ENCODE measurements at regions not wholly inside any gene's neighbourhood (a gene's known extent, or its start where the extent isn't known, plus 50 kb on each side); places are given as distances from the start of the nearest gene placed in this dataset.

- DNase-seq (ENCODE audit: low spot score) = peak; percentile 81
Observed at GRCh38 chr17:72578817-72579470, 458.1 kb downstream of the SOX9 start.

DNA sequence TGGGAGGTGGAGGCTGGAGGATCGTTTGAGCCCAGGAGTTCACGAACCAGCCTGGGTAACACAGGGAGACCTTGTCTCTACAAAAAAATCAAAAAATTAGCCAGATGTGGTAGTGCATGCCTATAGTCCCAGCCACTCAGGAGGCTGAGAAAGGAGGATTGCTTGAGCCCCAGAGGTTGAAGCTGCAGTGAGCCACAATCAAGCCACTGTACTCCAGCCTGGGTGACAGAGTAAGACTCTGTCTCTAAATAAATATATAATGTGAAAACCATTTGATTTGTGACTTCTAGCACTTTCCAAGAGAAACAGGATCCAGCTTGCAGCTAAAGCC, 459.1 kb downstream of the SOX9 start:
- no peak for DNase-seq (ENCODE audit: low spot score)

DNA sequence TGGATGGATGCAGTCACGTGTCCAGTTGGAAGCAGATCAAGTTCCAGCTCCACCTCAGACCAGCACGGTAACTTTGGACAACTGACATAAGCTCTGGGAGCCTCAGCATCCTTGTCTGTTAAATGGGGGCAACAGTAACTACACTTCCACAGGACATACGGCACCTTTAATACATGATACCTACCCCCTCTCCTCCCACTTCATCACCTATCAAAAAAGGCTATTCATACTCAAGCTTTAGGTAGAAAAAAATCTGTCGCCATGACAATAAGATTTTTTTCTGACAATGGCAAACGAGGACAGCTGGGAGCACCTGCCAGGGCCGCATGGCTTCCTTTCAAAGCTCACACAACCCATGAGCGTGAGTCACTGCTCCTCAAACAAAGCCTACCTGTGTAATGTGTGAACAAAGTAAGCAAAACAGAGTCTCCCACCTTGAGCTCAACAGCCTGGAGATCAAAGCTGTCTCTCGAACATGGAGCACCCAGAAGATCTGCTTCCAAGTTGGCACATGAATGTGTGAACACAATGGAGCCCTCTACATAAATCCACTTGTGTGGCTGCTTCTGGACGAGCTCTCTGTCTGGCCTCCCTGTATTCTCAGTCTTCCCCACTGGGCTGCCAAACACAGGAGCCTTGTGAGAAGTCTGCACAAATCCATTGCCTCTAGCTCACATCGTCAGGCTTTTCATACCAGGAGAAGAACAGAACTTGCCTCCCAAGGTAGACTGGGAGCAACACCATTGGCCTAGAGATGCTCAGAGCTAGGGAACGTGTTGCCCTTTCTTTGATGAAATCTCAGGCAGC, 459.7 kb downstream of the SOX9 start:
- peak; percentile 40 for DNase-seq (ENCODE audit: low spot score)

- DNase-seq (ENCODE audit: low spot score) = no peak
Observed at GRCh38 chr17:72587156-72587555, 466.3 kb downstream of the SOX9 start.

- no peak for DNase-seq (ENCODE audit: low spot score)
Observed at GRCh38 chr17:72587773-72588511, 467.1 kb downstream of the SOX9 start.

- no peak for DNase-seq (ENCODE audit: low spot score)
Observed at GRCh38 chr17:72588561-72588960, 467.7 kb downstream of the SOX9 start.

DNA sequence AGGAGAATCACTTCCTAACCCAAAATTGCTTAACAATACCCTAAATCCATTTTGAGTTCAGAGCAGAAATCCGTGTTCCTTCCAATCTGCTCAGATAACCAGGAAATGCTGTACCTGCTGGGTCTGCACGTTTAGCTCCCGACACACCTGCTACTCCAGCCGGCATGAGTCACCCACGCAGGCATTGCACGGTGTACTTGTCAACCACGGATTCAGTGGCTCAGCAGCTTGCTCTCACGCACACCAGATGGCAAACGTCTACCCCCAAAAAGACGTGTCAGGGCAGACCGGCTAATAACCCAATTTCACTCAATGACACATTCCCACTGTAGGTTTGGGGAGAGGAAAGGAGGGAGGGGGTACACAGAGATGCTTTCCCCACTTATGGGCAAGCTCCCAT, 468.1 kb downstream of the SOX9 start:
- no peak for DNase-seq (ENCODE audit: low spot score)

DNA sequence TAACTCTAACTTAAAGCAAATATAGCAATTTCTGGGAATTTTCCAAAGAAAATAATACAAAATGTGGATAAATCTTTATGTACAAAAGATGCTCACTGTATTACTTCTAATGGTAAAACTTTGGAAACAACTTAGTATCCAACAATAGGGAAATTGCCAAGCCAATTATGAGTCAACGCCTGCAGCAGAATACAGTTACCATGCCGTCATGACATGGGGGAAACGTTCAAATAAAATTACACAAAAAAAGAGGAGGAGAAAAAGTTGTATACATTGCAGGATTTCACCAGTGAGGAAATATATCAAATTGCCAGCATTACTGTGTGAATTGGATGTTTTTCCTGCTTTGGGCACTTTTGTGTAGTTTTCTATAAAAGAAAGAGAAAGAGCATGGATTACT, 469.6 kb downstream of the SOX9 start:
- no peak for DNase-seq (ENCODE audit: low spot score)

DNA sequence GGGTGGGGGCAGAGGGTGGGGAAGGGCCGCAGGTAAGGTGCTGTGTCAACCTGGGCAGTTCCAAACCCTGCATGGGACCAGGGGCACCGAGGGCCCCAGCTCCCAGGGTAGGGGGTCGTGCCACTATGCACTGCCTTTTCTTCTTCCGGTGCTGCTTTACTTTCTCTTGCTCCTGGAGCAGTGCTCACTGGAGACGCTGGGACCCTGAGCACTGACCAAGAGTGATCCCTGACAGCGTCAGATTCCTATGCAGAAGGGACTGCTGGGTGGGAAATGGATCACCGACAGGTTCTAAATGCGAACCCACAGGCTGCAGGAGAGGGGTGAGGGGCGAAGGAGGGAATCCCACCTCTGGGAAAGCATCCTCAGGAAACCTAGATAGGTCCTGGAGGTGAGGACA, 470.1 kb downstream of the SOX9 start:
- no peak for DNase-seq (ENCODE audit: low spot score)

- DNase-seq (ENCODE audit: low spot score) = no peak
Observed at GRCh38 chr17:72591289-72592241, 470.7 kb downstream of the SOX9 start.

- peak; percentile 68 for DNase-seq (ENCODE audit: low spot score)
Observed at GRCh38 chr17:72592242-72592966, 471.6 kb downstream of the SOX9 start.

DNA sequence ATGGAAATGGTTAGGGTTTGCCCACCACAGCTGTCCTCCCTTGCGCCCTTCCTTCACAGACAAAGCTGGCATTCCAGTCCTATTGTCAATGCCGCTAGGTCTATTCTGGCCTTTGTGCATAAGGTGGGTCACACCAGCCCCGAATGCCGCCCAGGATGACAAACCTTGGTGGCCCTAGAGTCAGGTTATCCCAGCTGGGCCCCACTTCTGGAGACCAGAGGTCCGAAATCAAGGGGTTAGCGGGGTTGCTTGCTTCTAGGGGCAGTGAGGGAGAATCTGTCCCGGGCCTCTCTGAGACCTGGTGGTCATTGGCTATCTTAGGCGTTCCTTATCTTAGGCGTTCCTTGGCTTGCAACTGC, 472.1 kb downstream of the SOX9 start:
- DNase-seq (ENCODE audit: low spot score) = no peak

- DNase-seq (ENCODE audit: low spot score) = no peak
Observed at GRCh38 chr17:72594248-72594647, 473.4 kb downstream of the SOX9 start.
